GM10266 (cell line): ENCODE measurements at regions not wholly inside any gene's neighbourhood (a gene's known extent, or its start where the extent isn't known, plus 50 kb on each side); places are given as distances from the start of the nearest gene placed in this dataset.

Source experiments
- DNase-seq: peaks from one replicate; pipeline ENCODE4 v3.0.0; 2012; ENCODE audit errors: extremely low spot score
- TF ChIP-seq, protein P1 (sequence below): IDR thresholded peaks from 2 replicates; pipeline ENCODE4 v1.5.1; 2012; ENCODE audit warnings: mild to moderate bottlenecking, low read depth; ENCODE audit not compliant: control insufficient read depth, insufficient read depth; ENCODE audit errors: missing control alignments

DNA sequence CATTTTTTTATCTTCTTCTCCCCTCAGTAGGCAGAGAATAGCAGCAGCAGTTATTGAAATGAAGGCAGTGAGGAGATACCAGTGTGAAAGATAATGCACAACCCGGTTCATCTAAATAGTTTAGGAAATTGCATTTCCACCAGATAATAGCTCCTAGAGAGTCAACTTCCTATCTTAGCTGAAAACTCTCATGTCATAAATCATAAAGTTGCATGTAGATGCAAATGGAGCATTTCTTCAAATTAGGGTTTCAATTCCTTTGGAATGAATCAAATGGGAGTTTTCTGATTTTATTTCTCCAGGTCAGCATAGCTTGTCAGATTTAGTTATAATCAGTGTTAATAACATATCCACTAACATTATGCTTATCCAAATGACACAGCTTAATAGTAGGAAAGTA lies 335.3 kb downstream of the CNTNAP4 start:
- TF ChIP-seq, protein P1, sequence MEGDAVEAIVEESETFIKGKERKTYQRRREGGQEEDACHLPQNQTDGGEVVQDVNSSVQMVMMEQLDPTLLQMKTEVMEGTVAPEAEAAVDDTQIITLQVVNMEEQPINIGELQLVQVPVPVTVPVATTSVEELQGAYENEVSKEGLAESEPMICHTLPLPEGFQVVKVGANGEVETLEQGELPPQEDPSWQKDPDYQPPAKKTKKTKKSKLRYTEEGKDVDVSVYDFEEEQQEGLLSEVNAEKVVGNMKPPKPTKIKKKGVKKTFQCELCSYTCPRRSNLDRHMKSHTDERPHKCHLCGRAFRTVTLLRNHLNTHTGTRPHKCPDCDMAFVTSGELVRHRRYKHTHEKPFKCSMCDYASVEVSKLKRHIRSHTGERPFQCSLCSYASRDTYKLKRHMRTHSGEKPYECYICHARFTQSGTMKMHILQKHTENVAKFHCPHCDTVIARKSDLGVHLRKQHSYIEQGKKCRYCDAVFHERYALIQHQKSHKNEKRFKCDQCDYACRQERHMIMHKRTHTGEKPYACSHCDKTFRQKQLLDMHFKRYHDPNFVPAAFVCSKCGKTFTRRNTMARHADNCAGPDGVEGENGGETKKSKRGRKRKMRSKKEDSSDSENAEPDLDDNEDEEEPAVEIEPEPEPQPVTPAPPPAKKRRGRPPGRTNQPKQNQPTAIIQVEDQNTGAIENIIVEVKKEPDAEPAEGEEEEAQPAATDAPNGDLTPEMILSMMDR = no peak
- DNase-seq = no peak

DNA sequence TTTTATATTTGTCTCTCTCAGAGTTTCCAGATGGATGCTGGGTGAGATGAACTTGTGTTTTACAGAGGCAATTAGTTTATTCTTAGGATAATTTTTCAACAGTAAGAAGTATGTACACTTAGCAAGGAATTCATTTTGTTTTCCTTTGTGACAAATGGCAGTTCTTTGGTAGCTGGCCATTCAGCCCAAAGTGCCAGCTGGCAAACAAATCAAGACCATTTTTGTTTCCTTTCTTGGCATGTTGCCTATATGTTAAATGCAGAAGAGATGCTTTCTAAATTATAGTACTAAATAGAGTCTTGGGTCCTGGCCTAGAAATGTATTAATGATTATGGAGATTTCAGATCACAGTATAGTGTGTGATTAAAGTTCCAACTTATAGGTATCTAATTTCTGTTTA lies 337.1 kb downstream of the CNTNAP4 start:
- DNase-seq = no peak
- TF ChIP-seq, protein P1 = no peak

GRCh38 chr16:76622876-76623275 lies 345.7 kb downstream of the CNTNAP4 start:
- DNase-seq = no peak
- TF ChIP-seq, protein P1 = no peak

- TF ChIP-seq, protein P1 = no peak
- no peak for DNase-seq
Observed at GRCh38 chr16:76634847-76635697, 357.9 kb downstream of the CNTNAP4 start.

- TF ChIP-seq, protein P1 = peak; percentile 10
- DNase-seq = no peak
Observed at GRCh38 chr16:76639685-76640289, 362.6 kb downstream of the CNTNAP4 start.

GRCh38 chr16:76650582-76650981 lies 373.4 kb downstream of the CNTNAP4 start:
- no peak for DNase-seq
- TF ChIP-seq, protein P1 = no peak
